SW 1271 (cell line): ENCODE measurements at regions not wholly inside any gene's neighbourhood (a gene's known extent, or its start where the extent isn't known, plus 50 kb on each side); places are given as distances from the start of the nearest gene placed in this dataset.
"Not testable (repeated sequence)": the region's sequence is repeated elsewhere in the genome, so short reads cannot be mapped to it uniquely, and the experiment has no call there.

Experiments used
- DNase-seq, 2 experiments: peaks; one replicate each; lab custom pipeline; 2025; lab: John Stamatoyannopoulos, UW

DNA sequence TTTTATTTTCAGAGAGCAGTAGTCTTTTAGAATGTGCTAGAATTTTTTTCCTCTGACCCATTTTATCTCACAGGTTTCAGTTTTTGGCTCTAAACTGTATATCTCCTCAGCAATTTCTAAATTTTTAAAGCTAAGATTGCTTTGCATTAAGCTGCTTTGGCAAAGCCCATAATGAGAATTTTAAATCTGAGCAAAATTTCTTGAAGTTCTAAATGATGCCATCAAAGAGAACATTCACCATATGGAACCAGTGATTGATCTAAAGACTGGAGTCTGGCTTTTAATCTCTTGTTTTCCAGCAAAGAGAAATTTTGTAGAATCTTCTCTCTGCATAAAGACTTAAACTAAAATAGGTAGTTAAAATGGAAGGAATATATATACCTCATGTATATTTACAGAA is 313.6 kb downstream of the TBC1D32 start:
- no peak for DNase-seq

GRCh38 chr6:121008553-121008952 is 325.7 kb downstream of the TBC1D32 start:
- DNase-seq: no peak

- no peak for DNase-seq
These were observed 328.3 kb downstream of the TBC1D32 start for GRCh38 chr6:121006024-121006423.

- DNase-seq: no peak
These were observed 333.9 kb downstream of the TBC1D32 start for GRCh38 chr6:121000381-121000780.

GRCh38 chr6:120996340-120996739 is 337.9 kb downstream of the TBC1D32 start:
- DNase-seq: no peak

- no peak for DNase-seq
These were observed 339.7 kb downstream of the TBC1D32 start for GRCh38 chr6:120994573-120994967.

DNA sequence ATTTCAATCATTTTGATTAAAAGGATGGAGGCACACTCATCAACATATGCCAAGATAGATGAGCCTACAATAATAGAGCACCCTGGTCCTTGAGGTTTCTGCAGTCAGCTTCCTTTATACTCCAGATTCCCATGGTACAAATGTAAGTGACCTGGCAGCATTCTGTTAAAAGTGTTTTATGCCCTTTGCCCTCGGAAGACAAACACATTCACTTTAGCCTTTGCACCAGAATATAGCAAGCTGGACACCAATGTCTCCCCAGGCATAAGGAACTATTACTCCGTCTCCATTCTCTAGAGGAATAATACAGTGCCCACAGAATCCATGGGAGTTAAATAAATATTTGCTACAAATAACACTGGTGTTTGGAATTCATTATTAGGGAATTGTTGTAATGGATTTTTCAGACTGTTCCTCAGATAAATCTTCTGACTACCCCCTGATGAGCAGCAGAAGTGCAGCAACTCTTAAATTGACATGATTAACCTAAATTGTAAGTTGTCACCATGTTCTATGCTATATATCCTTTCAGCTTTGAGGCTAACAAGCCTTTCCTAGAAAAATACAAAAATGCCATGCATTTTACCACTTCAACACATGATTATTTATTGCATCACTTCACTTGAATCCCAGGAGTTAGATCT is 340.2 kb downstream of the TBC1D32 start:
- no peak for DNase-seq

- DNase-seq: no peak
These were observed 342.0 kb downstream of the TBC1D32 start for GRCh38 chr6:120992257-120992656.

- no peak for DNase-seq
These were observed 343.4 kb downstream of the TBC1D32 start for GRCh38 chr6:120990866-120991265.

DNA sequence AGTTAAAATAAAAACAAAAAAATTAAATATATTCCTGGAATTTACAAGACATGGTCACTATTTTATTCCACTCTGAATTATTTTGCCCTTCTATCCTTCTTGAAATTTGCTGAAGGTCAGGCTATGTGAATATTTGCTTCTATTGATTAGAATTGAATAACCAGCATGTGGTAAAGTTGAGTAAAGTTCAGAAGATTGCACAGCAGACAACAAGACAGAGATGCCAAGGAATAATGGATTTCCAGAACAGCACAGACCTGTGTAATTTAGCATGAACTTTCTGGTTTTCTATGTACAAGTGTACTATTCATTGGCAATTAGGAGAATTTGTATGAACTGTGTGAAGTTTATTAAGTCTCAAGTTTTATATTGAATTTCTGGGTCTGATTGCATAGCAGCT is 352.4 kb downstream of the TBC1D32 start:
- no peak for DNase-seq

GRCh38 chr6:120966321-120966720 is 368.0 kb downstream of the TBC1D32 start:
- DNase-seq: no peak

- no peak for DNase-seq
These were observed 368.5 kb downstream of the TBC1D32 start for GRCh38 chr6:120965814-120966213.

DNA sequence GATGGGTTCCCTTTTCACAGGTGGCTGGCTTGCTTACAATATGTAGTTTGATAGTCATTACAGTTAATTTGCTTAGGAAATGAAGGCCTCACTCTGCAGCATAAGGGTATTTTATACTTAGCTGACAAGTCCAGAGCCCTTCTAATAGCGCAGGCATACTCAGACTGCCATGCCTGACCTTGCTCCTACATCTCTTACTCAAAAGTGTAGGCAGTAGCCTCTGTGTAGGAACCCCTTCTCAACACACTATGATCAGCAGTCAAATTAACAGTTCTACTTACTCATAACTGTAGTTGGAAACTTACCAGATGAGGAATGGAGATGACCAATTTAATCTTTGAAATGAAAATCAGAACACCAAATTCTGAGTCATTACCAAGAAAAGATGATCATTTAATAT is 373.5 kb downstream of the TBC1D32 start:
- no peak for DNase-seq

- no peak for DNase-seq
These were observed 380.2 kb downstream of the TBC1D32 start for GRCh38 chr6:120954111-120954510.

- DNase-seq: no peak
These were observed 383.0 kb downstream of the TBC1D32 start for GRCh38 chr6:120951258-120951657.

GRCh38 chr6:120947111-120947510 is 387.2 kb downstream of the TBC1D32 start:
- no peak for DNase-seq

DNA sequence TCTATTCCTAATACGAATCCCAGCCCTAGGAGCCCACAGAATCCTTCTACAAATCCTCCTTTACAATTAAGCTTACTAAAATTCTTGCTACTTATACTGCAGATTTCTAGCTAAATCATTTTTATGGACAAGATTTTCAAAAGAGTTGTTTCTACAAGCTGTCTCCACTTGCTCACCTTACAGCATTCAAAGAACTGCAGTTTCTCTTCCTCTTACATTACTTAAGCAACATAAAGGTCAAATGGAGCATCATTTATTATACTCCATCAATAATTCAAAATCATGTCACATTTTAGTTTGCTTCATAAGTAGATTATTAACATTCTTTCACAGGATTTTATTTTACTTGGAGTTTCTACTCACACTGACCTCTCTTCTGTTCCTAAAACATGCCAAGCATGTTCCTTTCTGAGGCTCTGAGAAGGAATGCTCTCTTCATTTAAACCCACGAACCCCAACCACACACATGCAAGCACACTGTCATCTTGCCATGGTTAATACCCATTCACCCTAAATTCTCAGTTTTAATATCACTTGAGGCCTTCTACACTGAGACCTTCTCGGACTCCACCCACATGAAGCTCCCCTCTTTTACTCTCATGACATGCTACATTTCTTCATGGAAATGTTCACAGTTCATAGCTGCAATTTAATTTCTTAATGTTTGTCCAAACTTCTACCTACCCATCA is 388.2 kb downstream of the TBC1D32 start:
- DNase-seq: no peak

DNA sequence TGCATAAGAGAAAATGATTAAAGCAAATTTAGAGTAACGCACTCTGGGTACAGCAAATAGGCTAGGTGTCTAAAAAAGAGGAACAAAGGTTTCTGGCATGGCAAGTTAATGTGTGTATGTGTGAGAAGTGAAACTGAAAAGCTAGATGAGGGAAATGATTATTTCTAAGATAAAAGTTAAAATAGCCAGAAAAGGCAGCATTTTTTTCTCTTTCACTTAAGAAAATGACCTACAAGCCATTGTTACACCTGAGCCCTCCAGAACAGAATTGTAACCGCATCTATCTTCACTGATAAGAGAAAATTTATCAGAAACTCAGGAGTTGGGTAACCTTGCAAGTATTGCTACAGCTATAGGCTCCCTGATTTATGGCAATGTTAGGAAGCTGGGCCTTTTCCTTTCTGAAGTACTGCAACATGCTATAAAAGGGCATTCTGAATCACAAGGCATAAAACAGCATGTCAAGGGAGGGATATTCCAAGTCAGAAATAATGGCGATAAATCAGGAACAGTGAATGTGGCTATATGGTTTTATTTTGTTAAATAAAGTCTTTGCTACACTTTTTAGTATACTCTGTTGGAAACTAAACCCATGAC is 395.3 kb downstream of the TBC1D32 start:
- DNase-seq: no peak

- DNase-seq: no peak
These were observed 396.0 kb downstream of the TBC1D32 start for GRCh38 chr6:120938164-120938875.

GRCh38 chr6:120935908-120936307 is 398.4 kb downstream of the TBC1D32 start:
- no peak for DNase-seq

- DNase-seq: no peak
These were observed 399.3 kb downstream of the TBC1D32 start for GRCh38 chr6:120935016-120935415.

DNA sequence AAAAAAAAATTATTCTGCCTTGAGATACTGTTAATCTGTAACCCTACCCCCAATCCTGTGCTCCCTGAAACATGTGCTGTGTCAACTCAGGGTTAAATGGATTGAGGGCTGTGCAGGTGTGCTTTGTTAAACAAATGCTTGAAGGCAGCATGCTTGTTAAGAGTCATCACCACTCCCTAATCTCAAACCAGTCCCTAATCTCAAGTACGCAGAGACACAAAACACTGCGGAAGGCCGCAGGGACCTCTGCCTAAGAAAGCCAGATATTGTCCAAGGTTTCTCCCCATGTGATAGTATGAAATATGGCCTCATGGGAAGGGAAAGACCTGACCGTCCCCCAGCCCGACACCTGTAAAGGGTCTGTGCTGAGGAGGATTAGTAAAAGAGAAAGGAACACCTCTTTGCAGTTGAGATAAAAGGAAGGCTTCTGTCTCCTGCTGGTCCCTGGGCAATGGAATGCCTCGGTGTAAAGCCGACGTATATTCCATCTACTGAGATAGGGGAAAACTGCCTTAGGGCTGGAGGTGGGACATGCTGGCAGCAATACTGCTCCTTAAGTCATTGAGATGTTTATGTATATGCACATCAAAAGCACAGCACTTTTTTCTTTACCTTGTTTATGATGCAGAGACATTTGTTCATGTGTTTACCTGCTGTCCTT is 402.6 kb downstream of the TBC1D32 start:
- not testable (repeated sequence) for DNase-seq
